M059J (cell line): ENCODE measurements at regions not wholly inside any gene's neighbourhood (a gene's known extent, or its start where the extent isn't known, plus 50 kb on each side); places are given as distances from the start of the nearest gene placed in this dataset.
"Not testable (repeated sequence)": the region's sequence is repeated elsewhere in the genome, so short reads cannot be mapped to it uniquely, and the experiment has no call there.

Experiments
- DNase-seq: peaks from one replicate; pipeline ENCODE4 v3.0.0-alpha.2; 2012; ENCODE audit warnings: low read depth

DNA sequence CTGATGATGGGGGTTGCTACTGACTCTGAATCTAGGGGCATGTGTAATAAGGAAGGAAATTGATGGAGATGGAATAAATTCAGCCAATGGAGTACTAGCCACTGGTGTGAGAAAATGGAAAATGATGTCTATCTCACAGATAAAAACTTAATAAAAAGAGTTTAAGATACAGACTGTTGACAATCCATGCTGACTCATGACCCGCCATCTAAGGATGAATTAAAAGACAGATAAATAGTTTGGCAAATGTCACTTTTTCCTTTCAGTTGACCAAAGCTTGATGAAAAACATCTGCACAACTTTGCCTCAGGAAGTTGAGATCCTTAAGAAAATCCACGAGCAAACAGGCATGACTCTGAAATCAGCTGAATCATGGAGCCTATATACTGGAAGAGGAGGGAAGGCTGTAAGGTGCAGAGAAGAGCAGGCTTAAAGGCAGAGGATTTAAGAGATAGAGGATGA, 82.6 kb upstream of the BMP5 start:
- DNase-seq: peak; percentile 50

DNA sequence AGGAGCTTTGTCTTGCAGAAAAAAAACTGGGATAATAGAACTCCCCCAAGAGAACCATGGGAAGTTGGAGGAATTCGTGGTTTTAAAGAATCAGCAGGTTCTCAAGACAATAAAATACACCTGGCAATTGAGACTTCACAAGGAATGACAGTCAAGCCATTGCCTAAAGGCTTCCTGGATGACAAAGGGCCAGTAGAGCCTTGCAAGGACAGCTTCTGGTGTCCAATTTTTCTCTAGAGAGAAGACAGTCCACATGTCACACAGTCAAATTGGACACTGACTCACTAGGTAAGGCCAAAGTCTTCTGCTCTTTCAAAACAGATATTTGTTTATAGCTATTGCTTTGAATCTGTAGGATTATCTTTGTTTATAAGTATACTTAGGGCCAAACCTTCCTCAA, 80.3 kb upstream of the BMP5 start:
- DNase-seq: no peak

DNA sequence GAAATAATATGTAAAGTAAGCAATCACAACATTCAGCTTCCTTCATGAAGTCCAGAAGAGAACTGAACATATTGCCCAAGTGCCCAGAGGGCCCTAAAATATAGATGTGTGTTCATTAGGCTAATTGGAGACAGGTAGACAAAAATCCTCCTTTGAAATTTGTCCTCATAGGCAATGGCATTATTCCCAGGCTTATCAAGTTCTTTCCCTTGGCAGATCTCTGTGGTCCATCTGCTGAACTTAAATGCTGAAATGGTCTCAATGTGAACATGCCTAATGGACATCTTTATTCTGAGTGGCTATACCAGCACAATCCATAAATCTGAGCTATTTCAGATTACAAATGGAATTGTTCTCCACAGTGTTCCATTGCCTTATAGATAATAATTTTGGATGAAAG, 79.0 kb upstream of the BMP5 start:
- no peak for DNase-seq

DNA sequence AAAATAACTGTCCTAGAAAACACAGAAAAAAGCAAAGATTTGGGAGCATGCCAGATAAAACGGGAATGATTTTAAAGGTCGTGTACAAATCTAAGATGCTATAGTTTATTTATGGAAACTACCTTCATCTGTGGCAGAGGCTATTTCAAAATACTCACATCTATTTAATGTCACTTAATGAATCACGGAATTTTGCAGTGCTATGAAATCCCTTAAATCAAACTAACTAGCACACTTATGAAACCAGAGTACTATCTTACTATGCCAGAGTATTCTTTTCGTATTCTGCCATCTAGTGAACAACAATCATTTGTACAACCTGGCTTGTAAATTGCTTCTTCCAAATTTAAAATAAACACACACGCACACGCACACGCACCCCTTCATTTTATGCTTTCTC, 77.9 kb upstream of the BMP5 start:
- DNase-seq: peak; percentile 69

DNA sequence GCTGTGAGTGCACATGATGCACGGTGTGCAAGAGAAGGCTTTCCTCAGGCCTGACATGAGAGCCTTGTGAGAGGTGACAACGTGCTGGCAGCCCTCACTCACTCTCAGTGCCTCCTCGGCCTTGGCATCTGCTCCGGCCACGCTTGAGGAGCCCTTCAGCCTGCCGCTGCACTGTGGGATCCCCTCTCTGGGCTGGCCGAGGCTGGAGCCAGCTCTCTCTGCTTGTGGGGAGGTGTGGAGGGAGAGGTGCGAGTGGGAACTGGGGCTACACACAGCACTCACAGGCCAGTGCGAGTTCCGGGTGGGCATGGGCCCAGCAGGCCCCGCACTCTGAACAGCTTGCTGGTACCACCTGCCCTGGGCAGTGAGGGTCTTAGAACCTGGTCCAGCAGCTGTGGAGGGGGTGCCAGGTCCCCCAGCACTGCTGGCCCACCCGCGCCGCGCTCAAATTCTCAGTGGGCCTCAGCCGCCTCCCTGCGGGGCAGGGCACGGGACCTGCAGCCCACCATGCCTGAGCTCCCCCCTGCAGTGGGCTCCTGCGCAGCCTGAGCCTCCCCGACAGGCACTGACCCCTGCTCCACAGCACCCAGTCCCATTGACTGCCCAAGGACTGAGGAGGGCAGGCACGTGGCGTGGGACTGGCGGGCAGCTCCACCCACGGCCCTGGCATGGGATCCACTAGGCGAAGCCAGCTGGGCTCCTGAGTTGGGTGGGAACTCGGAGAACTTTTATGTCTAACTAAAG, 74.9 kb upstream of the BMP5 start:
- DNase-seq: no peak

GRCh38 chr6:55943329-55943728, 67.9 kb upstream of the BMP5 start:
- peak; percentile 64 for DNase-seq

DNA sequence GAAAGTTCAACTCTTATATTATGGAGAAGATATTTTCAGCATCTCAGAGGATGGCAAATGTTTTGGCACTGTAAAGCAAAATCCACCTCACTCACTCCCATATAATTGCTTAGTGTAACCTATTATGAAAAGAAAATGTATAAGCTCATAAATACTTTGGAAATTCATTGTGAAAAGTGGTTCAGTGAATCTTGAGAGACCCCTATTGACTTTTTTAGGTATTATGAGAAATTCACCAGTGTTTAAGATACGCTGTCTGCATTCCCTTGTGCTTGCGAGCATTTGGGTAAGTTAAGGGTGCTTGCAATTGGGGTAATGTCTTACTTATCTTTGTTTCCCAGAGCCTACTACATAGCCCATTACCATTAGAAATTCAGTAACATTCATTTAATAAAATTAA, 66.3 kb upstream of the BMP5 start:
- no peak for DNase-seq

DNA sequence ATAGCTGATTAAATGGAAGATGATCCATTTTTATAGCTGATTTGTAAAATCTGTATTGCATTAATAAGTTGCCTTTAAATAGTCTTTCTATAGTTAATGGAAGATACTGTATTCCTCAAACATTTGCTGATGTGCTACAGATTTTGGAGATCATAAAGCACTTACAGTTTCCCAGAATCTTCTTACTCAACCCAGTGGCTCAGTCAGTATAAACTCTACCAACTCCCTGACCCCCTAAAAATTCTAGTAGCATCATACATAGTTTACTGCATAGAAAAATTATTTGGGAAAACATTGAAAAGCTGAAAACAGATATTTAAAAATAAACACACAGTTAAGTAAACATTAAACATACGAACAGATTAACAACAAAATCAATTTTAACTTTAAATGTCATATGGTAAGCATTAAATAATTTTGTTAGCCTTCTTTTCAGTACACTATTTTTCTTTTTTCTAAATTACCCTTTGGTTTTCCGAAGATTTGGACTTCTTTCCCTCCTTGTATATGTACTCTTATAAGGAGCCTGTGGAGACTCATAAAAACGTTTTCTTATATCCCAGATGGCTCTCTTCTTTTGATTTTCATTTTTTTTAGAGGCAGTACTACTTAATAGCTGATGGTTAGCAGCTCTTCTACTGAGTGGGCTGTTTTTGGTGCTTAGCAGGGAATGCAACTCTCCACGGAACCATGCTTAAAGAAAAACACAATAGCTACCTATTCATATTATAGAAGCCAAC, 62.7 kb upstream of the BMP5 start:
- no peak for DNase-seq

DNA sequence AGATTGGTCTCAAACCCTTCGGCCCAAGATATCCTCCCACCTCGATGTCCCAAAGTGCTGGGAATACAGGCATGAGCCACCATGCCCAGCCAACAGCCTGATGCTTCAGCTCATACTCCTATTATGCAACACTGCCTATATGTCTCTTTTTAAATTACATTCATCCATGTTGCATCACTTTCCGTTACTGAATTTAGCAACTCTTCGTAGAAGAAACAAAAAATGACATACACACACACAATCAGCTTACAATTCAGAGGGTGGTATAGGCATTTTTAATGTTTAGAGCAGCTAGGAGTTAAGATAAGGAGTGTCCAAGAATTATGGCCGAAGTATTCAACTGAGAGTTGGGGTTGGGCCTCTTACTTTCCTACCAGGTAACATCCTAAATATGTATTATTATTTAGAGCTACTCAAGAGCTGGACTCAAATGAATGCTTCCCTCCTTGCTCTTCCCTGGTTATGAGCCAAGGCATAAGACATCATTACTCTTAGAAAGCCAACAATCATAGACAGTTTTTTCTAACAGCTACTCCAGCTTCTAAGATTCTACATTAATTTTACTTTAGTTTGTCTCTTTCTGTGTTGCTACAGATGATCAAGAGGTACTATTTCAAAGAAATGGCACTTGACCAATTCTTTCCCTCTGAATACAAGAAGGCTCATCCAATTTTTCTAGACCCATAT, 62.0 kb upstream of the BMP5 start:
- DNase-seq: no peak

DNA sequence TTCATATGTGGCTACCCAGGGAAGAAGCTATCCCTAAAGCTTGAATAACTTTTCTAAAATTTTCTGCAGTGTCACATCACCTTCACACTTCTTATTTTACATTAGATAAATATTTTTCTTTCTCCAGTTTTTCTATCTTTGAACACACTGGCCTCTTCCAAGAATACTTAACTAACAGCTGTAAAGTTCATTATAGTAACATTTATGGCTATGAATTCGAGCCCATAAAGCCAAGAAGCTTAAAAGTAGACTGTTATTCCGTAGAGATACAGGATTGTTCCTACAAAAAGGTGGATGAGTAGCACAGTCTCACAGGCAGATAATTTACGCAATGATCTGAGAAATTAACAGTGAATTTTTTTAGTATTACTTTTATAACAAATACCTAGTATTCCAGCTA, 55.7 kb upstream of the BMP5 start:
- no peak for DNase-seq

- DNase-seq: not testable (repeated sequence)
Observed at GRCh38 chr6:55927713-55928112, 52.3 kb upstream of the BMP5 start.

DNA sequence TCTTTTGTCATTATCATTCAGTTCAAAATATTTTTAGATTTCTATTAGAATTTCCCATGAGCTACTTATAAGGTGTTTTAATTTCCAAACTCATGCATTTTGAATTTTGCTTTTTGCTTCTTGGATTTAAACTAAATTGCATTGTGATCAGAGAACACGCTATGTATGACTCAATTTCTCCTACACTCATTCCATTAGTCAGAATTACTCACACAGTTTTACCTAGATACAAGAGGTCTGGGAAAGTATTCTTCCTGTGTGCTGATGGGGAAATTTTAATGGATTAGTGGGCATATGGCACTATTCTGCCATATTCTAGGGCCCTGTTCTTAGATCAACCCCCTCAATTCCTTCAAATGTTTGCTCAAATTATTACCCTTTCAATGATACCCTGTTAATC, 49.9 kb upstream of the BMP5 start:
- DNase-seq: peak; percentile 94
